GM12878 (cell line): ENCODE measurements at regions not wholly inside any gene's neighbourhood (a gene's known extent, or its start where the extent isn't known, plus 50 kb on each side); places are given as distances from the start of the nearest gene placed in this dataset.

Source experiments
- ETV6 ChIP-seq, 2 experiments: fragments of 450-650 bp in 1 of 2; IDR thresholded peaks in 1 of 2; conservative IDR thresholded peaks in 1 of 2; 2 replicates each; pipeline ENCODE4 v1.6.1; 2014; ENCODE audit warnings: antibody characterized with exemption in 1 of 2, borderline replicate concordance in 1 of 2, low read depth in 1 of 2, mild to moderate bottlenecking in 1 of 2, moderate library complexity in 1 of 2
- EZH2 ChIP-seq: IDR thresholded peaks from 2 replicates; pipeline ENCODE4 v1.6.1; 2012; ENCODE audit warnings: low read depth, mild to moderate bottlenecking, control low read depth, inconsistent platforms, low read length, borderline replicate concordance; ENCODE audit not compliant: control insufficient read depth
- GABPA ChIP-seq: IDR thresholded peaks from 2 replicates; pipeline ENCODE4 v1.6.1; 2014; ENCODE audit warnings: antibody characterized with exemption, low read depth, mild to moderate bottlenecking, inconsistent platforms
- MYC ChIP-seq: IDR thresholded peaks from 2 replicates; pipeline ENCODE4 v1.6.1; 2011; ENCODE audit warnings: mild to moderate bottlenecking, low read length, moderate library complexity, inconsistent platforms; ENCODE audit not compliant: insufficient read depth, insufficient replicate concordance, insufficient read length, severe bottlenecking
- POLR2A ChIP-seq: IDR thresholded peaks from 2 replicates; pipeline ENCODE4 v1.6.1; 2011; ENCODE audit warnings: low read depth, mild to moderate bottlenecking, low read length
- POLR2AphosphoS5 ChIP-seq: IDR thresholded peaks from 2 replicates; pipeline ENCODE4 v1.6.1; 2011; ENCODE audit warnings: mild to moderate bottlenecking, low read length, inconsistent platforms
- REST ChIP-seq: IDR thresholded peaks from 2 replicates; pipeline ENCODE4 v1.6.1; 2012; ENCODE audit warnings: mild to moderate bottlenecking, low read depth, low read length
- SKIL ChIP-seq: fragments of 450-650 bp; IDR thresholded peaks from 2 replicates; pipeline ENCODE4 v1.6.1; 2017; ENCODE audit warnings: mild to moderate bottlenecking, low read depth, inconsistent platforms; ENCODE audit not compliant: poor library complexity, severe bottlenecking
- SMAD1 ChIP-seq: fragments of 450-650 bp; IDR thresholded peaks from 2 replicates; pipeline ENCODE4 v1.6.1; 2018; ENCODE audit warnings: mild to moderate bottlenecking, low read depth; ENCODE audit not compliant: partially characterized antibody
- TAF1 ChIP-seq: IDR thresholded peaks from 2 replicates; pipeline ENCODE4 v1.6.1; 2011; ENCODE audit warnings: mild to moderate bottlenecking, low read depth, low read length, borderline replicate concordance
- USF2 ChIP-seq: IDR thresholded peaks from 2 replicates; pipeline ENCODE4 v1.6.1; 2011; ENCODE audit warnings: low read depth, low read length, improper control_type of control experiment, borderline replicate concordance
- ZNF24 ChIP-seq: fragments of 450-650 bp; IDR thresholded peaks from 2 replicates; pipeline ENCODE4 v1.6.1; 2017; ENCODE audit warnings: antibody characterized with exemption, mild to moderate bottlenecking
- ZNF274 ChIP-seq: IDR thresholded peaks from one replicate; pipeline ENCODE4 v1.8.0; 2011; ENCODE audit not compliant: insufficient read length, insufficient read depth
- TF ChIP-seq, protein P1 (sequence below), 3 experiments: IDR thresholded peaks in 2 of 3; conservative IDR thresholded peaks in 1 of 3; 2 replicates each; pipeline ENCODE4 v1.5.1; 2011; ENCODE audit warnings: low read depth in 3 of 3, low read length in 3 of 3, mild to moderate bottlenecking in 3 of 3, control low read depth in 2 of 3, moderate library complexity in 2 of 3, inconsistent platforms in 1 of 3, mixed read lengths in 1 of 3; ENCODE audit not compliant: control insufficient read depth in 2 of 3, insufficient read depth in 1 of 3; ENCODE audit errors: extremely low read depth in 1 of 3

GRCh38 chr1:60895252-60895651 lies 187.1 kb upstream of the NFIA start:
- TF ChIP-seq SMAD1 (no peak), ETV6 (conservative IDR thresholded peaks at IDR 0.05 in 1 of 2, IDR thresholded peaks at IDR 0.05 in 1 of 2; ENCODE audit: borderline replicate concordance in 1 of 2, low read depth in 1 of 2) (no peak), GABPA (no peak), REST (no peak), ZNF274 (no peak), TAF1 (no peak), MYC (no peak), POLR2A (no peak), EZH2 (no peak), USF2 (no peak), ZNF24 (no peak), SKIL (no peak), POLR2AphosphoS5 (no peak)
- TF ChIP-seq, protein P1, sequence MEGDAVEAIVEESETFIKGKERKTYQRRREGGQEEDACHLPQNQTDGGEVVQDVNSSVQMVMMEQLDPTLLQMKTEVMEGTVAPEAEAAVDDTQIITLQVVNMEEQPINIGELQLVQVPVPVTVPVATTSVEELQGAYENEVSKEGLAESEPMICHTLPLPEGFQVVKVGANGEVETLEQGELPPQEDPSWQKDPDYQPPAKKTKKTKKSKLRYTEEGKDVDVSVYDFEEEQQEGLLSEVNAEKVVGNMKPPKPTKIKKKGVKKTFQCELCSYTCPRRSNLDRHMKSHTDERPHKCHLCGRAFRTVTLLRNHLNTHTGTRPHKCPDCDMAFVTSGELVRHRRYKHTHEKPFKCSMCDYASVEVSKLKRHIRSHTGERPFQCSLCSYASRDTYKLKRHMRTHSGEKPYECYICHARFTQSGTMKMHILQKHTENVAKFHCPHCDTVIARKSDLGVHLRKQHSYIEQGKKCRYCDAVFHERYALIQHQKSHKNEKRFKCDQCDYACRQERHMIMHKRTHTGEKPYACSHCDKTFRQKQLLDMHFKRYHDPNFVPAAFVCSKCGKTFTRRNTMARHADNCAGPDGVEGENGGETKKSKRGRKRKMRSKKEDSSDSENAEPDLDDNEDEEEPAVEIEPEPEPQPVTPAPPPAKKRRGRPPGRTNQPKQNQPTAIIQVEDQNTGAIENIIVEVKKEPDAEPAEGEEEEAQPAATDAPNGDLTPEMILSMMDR (IDR thresholded peaks at IDR 0.05 in 2 of 3, conservative IDR thresholded peaks at IDR 0.05 in 1 of 3; ENCODE audit: control insufficient read depth in 2 of 3, extremely low read depth in 1 of 3, insufficient read depth in 1 of 3, low read depth in 3 of 3, low read length in 3 of 3) = no peak
